ENCODE measurements at regions not wholly inside any gene's neighbourhood (a gene's known extent, or its start where the extent isn't known, plus 50 kb on each side); places are given as distances from the start of the nearest gene placed in this dataset.

DNA sequence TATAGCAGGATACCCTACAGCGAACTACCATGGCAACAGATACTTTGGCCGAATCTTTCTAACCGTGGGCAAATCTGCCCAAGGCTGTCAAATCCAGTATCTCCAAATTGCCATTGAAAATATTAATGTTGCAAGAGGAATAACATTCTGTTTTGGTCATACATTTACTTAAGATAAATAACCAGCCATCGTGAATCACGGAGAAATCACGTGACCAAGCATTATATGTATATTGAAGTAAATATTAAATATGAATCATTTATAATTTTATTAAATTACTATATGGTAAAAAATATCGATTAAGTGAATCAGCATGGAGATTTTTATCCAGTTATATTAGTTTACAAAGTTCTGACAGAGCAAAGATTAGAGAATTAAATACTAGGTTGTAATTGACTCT lies 714.6 kb upstream of the GJE1 start:
- no peaks in the 10 kb centered on the region for H3K36me3 ChIP-seq (ENCODE audit: control insufficient read depth, insufficient read depth, low read length)
- no peak overlapping the region for H2AFZ ChIP-seq (ENCODE audit: low read depth, low read length)
- H3K4me3 ChIP-seq, result no peak overlapping the region
- whole genome bisulfite sequencing (ENCODE audit: insufficient coverage, low coverage, missing lambda C conversion rate), result under 1% methylated on average over 7 of the region's 7 CpGs
- no TSS peak for BruUV-seq (replicated peaks)
- FAIRE-seq, result no peak
- POLR2A ChIA-PET, result no interaction called here
- no peaks in the 10 kb centered on the region for H3K9me3 ChIP-seq (replicated peaks; ENCODE audit: control insufficient read depth, insufficient read depth, low read depth, low read length)
- no peaks in the 10 kb centered on the region for H3K27me3 ChIP-seq (ENCODE audit: control insufficient read depth in 2 of 2, insufficient read depth in 2 of 2, low read length in 2 of 2)
- H4K20me1 ChIP-seq (replicated peaks; ENCODE audit: control insufficient read depth, insufficient read depth, low read length), result no peaks in the 10 kb centered on the region
- no peak for DNase-seq (ENCODE audit: extremely low read depth in 1 of 4, low spot score in 3 of 4)
- H3K9ac ChIP-seq (ENCODE audit: insufficient read depth in 1 of 2, low read depth in 2 of 2, low read length in 2 of 2), result no peak overlapping the region
- no peak for ATAC-seq
- in situ Hi-C loops (cut with MboI), result no loop called here
- no peak overlapping the region for H3K4me2 ChIP-seq (ENCODE audit: insufficient read depth, low read length)
- H3K79me2 ChIP-seq (ENCODE audit: control insufficient read depth, insufficient read depth, low read length), result no peaks in the 10 kb centered on the region
- no peak for TF ChIP-seq NR2F6 (CRISPR knock-in tag; IDR thresholded peaks at IDR 0.05)
- no peak for TF ChIP-seq RBM22 (IDR thresholded peaks at IDR 0.05; ENCODE audit: low read depth, low read length, poor library complexity, severe bottlenecking)
- TF ChIP-seq, protein P1, sequence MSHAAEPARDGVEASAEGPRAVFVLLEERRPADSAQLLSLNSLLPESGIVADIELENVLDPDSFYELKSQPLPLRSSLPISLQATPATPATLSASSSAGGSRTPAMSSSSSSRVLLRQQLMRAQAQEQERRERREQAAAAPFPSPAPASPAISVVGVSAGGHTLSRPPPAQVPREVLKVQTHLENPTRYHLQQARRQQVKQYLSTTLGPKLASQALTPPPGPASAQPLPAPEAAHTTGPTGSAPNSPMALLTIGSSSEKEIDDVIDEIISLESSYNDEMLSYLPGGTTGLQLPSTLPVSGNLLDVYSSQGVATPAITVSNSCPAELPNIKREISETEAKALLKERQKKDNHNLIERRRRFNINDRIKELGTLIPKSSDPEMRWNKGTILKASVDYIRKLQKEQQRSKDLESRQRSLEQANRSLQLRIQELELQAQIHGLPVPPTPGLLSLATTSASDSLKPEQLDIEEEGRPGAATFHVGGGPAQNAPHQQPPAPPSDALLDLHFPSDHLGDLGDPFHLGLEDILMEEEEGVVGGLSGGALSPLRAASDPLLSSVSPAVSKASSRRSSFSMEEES (CRISPR knock-in tag; IDR thresholded peaks at IDR 0.05), result peak; percentile 87
- no peak for TF ChIP-seq RUNX1 (IDR thresholded peaks at IDR 0.05; ENCODE audit: low read depth)
- no peaks in the 10 kb centered on the region for H3K4me1 ChIP-seq (replicated peaks in 1 of 2; ENCODE audit: control insufficient read depth in 2 of 2, insufficient read depth in 2 of 2, low read length in 2 of 2)
- H3K9me1 ChIP-seq (ENCODE audit: control insufficient read depth, insufficient read depth, low read length), result no peaks in the 10 kb centered on the region
- no peak overlapping the region for H3K27ac ChIP-seq (ENCODE audit: extremely low read depth, low read depth, low read length)
- intact Hi-C loops (cut with micrococcal nuclease), result no loop called here
- CTCF ChIA-PET (ENCODE audit: low intra/inter-chr PET ratio), result no interaction called here

DNA sequence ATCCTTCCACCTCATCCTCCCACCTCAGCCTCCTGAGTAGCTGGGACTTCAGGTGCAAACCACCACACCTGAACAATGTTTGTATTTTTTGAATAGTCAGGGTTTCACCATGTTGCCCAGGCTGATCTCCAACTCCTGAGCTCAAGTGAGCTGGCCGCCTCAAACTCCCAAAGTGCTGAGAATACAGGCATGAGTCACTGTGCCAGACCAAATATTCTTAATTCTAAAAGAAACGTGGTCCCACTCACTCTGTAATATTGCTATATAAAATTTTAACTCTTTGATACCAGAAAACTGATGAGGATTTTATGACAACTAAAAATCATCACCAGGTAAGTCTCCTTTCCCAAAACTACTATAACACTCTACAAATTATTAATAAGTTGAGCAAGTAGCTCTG lies 716.8 kb upstream of the GJE1 start:
- DNase-seq (ENCODE audit: extremely low read depth in 1 of 4, low spot score in 3 of 4), result no peak
- H3K9me3 ChIP-seq (replicated peaks; ENCODE audit: control insufficient read depth, insufficient read depth, low read depth, low read length), result no peaks in the 10 kb centered on the region
- in situ Hi-C loops (cut with MboI), result no loop called here
- H3K27me3 ChIP-seq (ENCODE audit: control insufficient read depth in 2 of 2, insufficient read depth in 2 of 2, low read length in 2 of 2), result no peaks in the 10 kb centered on the region
- intact Hi-C loops (cut with micrococcal nuclease), result no loop called here
- H3K4me3 ChIP-seq, result no peak overlapping the region
- no peaks in the 10 kb centered on the region for H3K4me1 ChIP-seq (replicated peaks in 1 of 2; ENCODE audit: control insufficient read depth in 2 of 2, insufficient read depth in 2 of 2, low read length in 2 of 2)
- WGBS (ENCODE audit: insufficient coverage, low coverage, missing lambda C conversion rate), result 0% methylated on average over 2 of the region's 2 CpGs
- no peak for FAIRE-seq
- no peaks in the 10 kb centered on the region for H3K9me1 ChIP-seq (ENCODE audit: control insufficient read depth, insufficient read depth, low read length)
- CTCF ChIA-PET (ENCODE audit: low intra/inter-chr PET ratio), result no interaction called here
- no peak overlapping the region for H3K9ac ChIP-seq (ENCODE audit: insufficient read depth in 1 of 2, low read depth in 2 of 2, low read length in 2 of 2)
- no peak overlapping the region for H2AFZ ChIP-seq (ENCODE audit: low read depth, low read length)
- POLR2A ChIA-PET, result interaction anchor here (0.6 kb wide), 1 partner anchor 735 kb away, joined by 3 read pairs; no protein-coding TSS in a partner anchor
- BruUV-seq (replicated peaks), result no TSS peak
- H3K79me2 ChIP-seq (ENCODE audit: control insufficient read depth, insufficient read depth, low read length), result no peaks in the 10 kb centered on the region
- no peak overlapping the region for H3K4me2 ChIP-seq (ENCODE audit: insufficient read depth, low read length)
- no peak overlapping the region for H3K27ac ChIP-seq (ENCODE audit: extremely low read depth, low read depth, low read length)
- H4K20me1 ChIP-seq (replicated peaks; ENCODE audit: control insufficient read depth, insufficient read depth, low read length), result no peaks in the 10 kb centered on the region
- H3K36me3 ChIP-seq (ENCODE audit: control insufficient read depth, insufficient read depth, low read length), result no peaks in the 10 kb centered on the region
- ATAC-seq, result no peak
- TF ChIP-seq CBFA2T3 (IDR thresholded peaks at IDR 0.05) (no peak), CHD2 (IDR thresholded peaks at IDR 0.05; ENCODE audit: low read depth, low read length) (no peak), NR1H2 (CRISPR knock-in tag; IDR thresholded peaks at IDR 0.05) (no peak)
- TF ChIP-seq, protein P2, sequence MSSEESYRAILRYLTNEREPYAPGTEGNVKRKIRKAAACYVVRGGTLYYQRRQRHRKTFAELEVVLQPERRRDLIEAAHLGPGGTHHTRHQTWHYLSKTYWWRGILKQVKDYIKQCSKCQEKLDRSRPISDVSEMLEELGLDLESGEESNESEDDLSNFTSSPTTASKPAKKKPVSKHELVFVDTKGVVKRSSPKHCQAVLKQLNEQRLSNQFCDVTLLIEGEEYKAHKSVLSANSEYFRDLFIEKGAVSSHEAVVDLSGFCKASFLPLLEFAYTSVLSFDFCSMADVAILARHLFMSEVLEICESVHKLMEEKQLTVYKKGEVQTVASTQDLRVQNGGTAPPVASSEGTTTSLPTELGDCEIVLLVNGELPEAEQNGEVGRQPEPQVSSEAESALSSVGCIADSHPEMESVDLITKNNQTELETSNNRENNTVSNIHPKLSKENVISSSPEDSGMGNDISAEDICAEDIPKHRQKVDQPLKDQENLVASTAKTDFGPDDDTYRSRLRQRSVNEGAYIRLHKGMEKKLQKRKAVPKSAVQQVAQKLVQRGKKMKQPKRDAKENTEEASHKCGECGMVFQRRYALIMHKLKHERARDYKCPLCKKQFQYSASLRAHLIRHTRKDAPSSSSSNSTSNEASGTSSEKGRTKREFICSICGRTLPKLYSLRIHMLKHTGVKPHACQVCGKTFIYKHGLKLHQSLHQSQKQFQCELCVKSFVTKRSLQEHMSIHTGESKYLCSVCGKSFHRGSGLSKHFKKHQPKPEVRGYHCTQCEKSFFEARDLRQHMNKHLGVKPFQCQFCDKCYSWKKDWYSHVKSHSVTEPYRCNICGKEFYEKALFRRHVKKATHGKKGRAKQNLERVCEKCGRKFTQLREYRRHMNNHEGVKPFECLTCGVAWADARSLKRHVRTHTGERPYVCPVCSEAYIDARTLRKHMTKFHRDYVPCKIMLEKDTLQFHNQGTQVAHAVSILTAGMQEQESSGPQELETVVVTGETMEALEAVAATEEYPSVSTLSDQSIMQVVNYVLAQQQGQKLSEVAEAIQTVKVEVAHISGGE (CRISPR knock-in tag; IDR thresholded peaks at IDR 0.05), result no peak
- TF ChIP-seq, protein P3, sequence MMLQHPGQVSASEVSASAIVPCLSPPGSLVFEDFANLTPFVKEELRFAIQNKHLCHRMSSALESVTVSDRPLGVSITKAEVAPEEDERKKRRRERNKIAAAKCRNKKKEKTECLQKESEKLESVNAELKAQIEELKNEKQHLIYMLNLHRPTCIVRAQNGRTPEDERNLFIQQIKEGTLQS (IDR thresholded peaks at IDR 0.05), result no peak
- TF ChIP-seq, protein P3 (CRISPR knock-in tag; conservative IDR thresholded peaks at IDR 0.05), result no peak

Data from K562 (cell line).